ENCODE measurements at regions not wholly inside any gene's neighbourhood (a gene's known extent, or its start where the extent isn't known, plus 50 kb on each side); places are given as distances from the start of the nearest gene placed in this dataset.

GRCh38 chr16:31695667-31696066 is 168.0 kb downstream of the AHSP start:
- TF ChIP-seq CTCF (IDR thresholded peaks at IDR 0.05) (no peak), POLR2A (IDR thresholded peaks at IDR 0.05) (no peak)

All from right lobe of liver (tissue), 4 donors.